ENCODE measurements at regions not wholly inside any gene's neighbourhood (a gene's known extent, or its start where the extent isn't known, plus 50 kb on each side); places are given as distances from the start of the nearest gene placed in this dataset.
"Not testable (repeated sequence)": the region's sequence is repeated elsewhere in the genome, so short reads cannot be mapped to it uniquely, and the experiment has no call there.

DNA sequence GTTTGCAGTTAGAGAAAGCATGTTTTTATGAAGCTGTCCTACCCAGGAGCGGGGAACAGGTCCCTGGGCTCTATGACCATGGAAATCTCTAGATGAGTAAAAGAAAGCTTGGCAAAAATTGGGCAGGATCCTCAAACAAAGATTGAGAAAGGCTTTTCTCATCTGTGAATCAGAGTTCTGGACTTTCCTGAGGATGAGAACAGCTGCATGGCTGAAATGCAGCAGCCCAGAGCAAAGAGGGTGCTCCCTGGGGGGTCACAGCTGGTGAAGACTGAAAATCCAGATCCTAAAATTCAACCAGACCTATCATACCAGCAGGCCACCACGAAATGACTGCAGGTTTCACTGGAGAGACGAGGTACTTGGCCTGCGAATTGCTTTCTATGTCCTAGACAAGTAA, 65.7 kb upstream of the APP start:
- Histone ChIP-seq H3K27ac (no peak overlapping the region), H3K79me2 (ENCODE audit: insufficient read depth) (no peaks in the 10 kb centered on the region), H3K36me3 (ENCODE audit: low read depth) (no peaks in the 10 kb centered on the region), H3K9ac (no peak overlapping the region), H3K4me1 (ENCODE audit: insufficient read depth) (no peaks in the 10 kb centered on the region), H3K4me3 (no peak overlapping the region), H3K27me3 (replicated peaks; ENCODE audit: insufficient read depth) (no peaks in the 10 kb centered on the region; the same call in 1 of the 2 replicates), H3K9me2 (ENCODE audit: insufficient read depth) (no peaks in the 10 kb centered on the region), H3K4me2 (ENCODE audit: unreplicated experiment) (no peak overlapping the region), H3F3A (ENCODE audit: insufficient read depth) (no peaks in the 10 kb centered on the region), H3K9me3 (ENCODE audit: low read depth) (no peaks in the 10 kb centered on the region), H4K20me1 (ENCODE audit: insufficient read depth) (no peaks in the 10 kb centered on the region), H2AFZ (no peak overlapping the region)
- in situ Hi-C loops (cut with MboI), result no loop called here
- TF ChIP-seq EZH2phosphoT487 (IDR thresholded peaks at IDR 0.05; ENCODE audit: insufficient read depth, low read depth) (no peak), EZH2 (IDR thresholded peaks at IDR 0.05; ENCODE audit: insufficient read depth, poor library complexity, severe bottlenecking) (no peak)
- 54 to 61% methylated on average over 4 of the region's 4 CpGs for WGBS, 2 experiments (ENCODE audit: low coverage in 1 of 2, low lambda C conversion rate in 2 of 2, missing lambda C conversion rate in 2 of 2)
- no peak for DNase-seq

DNA sequence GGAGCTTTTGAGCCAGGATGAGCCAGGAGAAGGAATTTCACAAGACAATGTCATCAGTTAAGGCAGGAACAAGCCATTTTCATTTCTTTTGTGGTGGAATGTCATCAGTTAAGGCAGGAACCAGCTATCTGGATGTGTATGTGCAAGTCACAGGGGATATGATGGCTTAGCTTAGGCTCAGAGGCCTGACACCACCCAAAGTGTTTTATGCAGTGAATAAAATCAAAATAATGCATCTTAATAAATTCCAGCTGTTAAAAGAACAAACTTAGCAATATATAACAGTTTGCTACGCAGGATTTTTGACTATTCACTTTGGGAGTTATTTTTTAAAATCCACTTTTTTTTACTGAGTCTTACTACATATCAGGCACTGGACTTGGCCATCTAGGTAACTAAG, 62.7 kb upstream of the APP start:
- H3K36me3 ChIP-seq (ENCODE audit: low read depth); H3K79me2 ChIP-seq (ENCODE audit: insufficient read depth); H3K4me2 ChIP-seq (ENCODE audit: unreplicated experiment); H3F3A ChIP-seq (ENCODE audit: insufficient read depth); DNase-seq; H3K27ac ChIP-seq; H2AFZ ChIP-seq; H3K27me3 ChIP-seq (replicated peaks; ENCODE audit: insufficient read depth); H4K20me1 ChIP-seq (ENCODE audit: insufficient read depth); H3K9me2 ChIP-seq (ENCODE audit: insufficient read depth); H3K4me1 ChIP-seq (ENCODE audit: insufficient read depth); in situ Hi-C loops (cut with MboI); H3K4me3 ChIP-seq; H3K9me3 ChIP-seq (ENCODE audit: low read depth); H3K9ac ChIP-seq: not testable (repeated sequence)
- WGBS, 2 experiments (ENCODE audit: low coverage in 1 of 2, low lambda C conversion rate in 2 of 2, missing lambda C conversion rate in 2 of 2), result 69 to 83% methylated on average over 1 of the region's 1 CpG

DNA sequence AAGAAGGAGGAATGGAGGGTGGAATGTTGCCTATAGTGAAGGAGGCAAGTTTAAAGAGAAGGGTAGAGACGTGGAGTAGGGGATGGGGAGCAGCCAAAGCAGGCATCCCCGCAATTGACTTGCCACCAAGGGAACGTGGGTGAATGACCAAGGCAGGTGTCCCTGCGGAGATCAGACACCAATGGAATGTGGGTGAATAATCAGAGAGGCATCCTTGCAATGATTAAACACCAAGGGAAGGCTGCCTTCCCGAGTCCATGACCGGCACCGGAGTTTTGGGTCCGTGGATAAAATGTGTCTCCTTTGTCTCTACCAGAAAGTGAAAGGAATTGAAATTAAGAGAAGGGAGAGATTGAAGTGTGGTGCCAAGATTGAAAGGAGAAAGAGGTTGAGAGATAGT, 61.9 kb upstream of the APP start:
- WGBS, 2 experiments (ENCODE audit: low coverage in 1 of 2, low lambda C conversion rate in 2 of 2, missing lambda C conversion rate in 2 of 2), result 78 to 83% methylated on average over 8 of the region's 8 CpGs

DNA sequence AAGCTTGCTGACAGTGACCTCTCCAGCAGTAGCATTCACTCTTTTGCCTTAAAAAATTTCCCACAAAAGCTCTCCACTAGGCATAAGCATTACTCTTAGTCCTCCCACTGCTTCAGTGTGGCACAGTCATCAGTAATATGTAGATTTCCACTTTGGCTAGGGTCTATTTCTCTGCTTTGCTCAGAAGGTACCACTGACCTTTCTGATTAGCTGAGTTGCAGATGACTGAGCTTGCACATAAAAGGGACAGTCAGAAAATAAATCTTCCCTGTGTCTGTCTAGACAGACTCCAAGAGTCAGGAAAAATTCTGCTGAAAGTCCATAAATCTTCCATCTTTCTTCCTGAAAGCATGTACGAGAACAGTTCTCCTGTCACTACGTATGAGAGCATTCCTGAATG, 56.6 kb upstream of the APP start:
- Histone ChIP-seq H3K4me3 (no peak overlapping the region), H3K79me2 (ENCODE audit: insufficient read depth) (no peaks in the 10 kb centered on the region), H3K9me3 (ENCODE audit: low read depth) (no peaks in the 10 kb centered on the region), H3K27ac (no peak overlapping the region), H3K9ac (no peak overlapping the region), H3K36me3 (ENCODE audit: low read depth) (no peaks in the 10 kb centered on the region), H3K27me3 (replicated peaks; ENCODE audit: insufficient read depth) (no peaks in the 10 kb centered on the region), H3F3A (ENCODE audit: insufficient read depth) (no peaks in the 10 kb centered on the region), H4K20me1 (ENCODE audit: insufficient read depth) (no peaks in the 10 kb centered on the region), H3K4me1 (ENCODE audit: insufficient read depth) (no peaks in the 10 kb centered on the region), H2AFZ (no peak overlapping the region), H3K4me2 (ENCODE audit: unreplicated experiment) (no peak overlapping the region), H3K9me2 (ENCODE audit: insufficient read depth) (no peaks in the 10 kb centered on the region)
- in situ Hi-C loops (cut with MboI), result no loop called here
- no peak for DNase-seq
- no peak for TF ChIP-seq EZH2 (IDR thresholded peaks at IDR 0.05; ENCODE audit: insufficient read depth, poor library complexity, severe bottlenecking)
- no peak for TF ChIP-seq EZH2phosphoT487 (IDR thresholded peaks at IDR 0.05; ENCODE audit: insufficient read depth, low read depth)
- WGBS, 2 experiments (ENCODE audit: low coverage in 1 of 2, low lambda C conversion rate in 2 of 2, missing lambda C conversion rate in 2 of 2), result 41 to 42% methylated on average over 2 of the region's 2 CpGs

More for the DNA sequence above, 61.9 kb upstream of the APP start:
- in situ Hi-C loops (cut with MboI); H4K20me1 ChIP-seq (ENCODE audit: insufficient read depth); H3K4me2 ChIP-seq (ENCODE audit: unreplicated experiment); H3K4me3 ChIP-seq; H3K9me3 ChIP-seq (ENCODE audit: low read depth); H3K9ac ChIP-seq; H3K79me2 ChIP-seq (ENCODE audit: insufficient read depth); H3K36me3 ChIP-seq (ENCODE audit: low read depth); H3K9me2 ChIP-seq (ENCODE audit: insufficient read depth); H3K27ac ChIP-seq; H2AFZ ChIP-seq; H3F3A ChIP-seq (ENCODE audit: insufficient read depth); H3K4me1 ChIP-seq (ENCODE audit: insufficient read depth); H3K27me3 ChIP-seq (replicated peaks; ENCODE audit: insufficient read depth); DNase-seq: not testable (repeated sequence)

DNA sequence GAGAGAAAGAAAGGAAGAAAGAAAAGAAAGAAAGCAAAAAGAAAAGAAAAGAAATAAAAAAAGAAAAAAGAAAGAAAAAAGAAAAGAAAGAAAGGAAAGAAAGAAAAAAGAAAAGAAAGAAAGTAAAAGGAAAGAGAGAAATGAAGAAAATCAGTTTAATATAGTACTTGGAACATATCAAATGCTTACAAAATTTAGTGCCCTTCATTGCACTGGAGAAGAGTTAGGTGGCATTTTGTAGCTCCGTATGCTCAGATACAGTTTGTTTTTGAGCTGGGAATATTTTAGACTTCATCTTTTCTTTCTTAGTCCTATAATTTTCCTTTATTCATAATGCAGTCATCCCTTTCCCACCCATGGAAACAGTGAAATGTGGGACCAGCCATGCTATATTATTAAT, 56.2 kb upstream of the APP start:
- no peak for DNase-seq
- Histone ChIP-seq H3K79me2 (ENCODE audit: insufficient read depth) (no peaks in the 10 kb centered on the region), H3K4me2 (ENCODE audit: unreplicated experiment) (no peak overlapping the region), H3K9me3 (ENCODE audit: low read depth) (no peaks in the 10 kb centered on the region), H2AFZ (no peak overlapping the region), H3K9ac (no peak overlapping the region), H3K36me3 (ENCODE audit: low read depth) (no peaks in the 10 kb centered on the region), H3K27ac (no peak overlapping the region), H3K27me3 (replicated peaks; ENCODE audit: insufficient read depth) (no peaks in the 10 kb centered on the region), H3F3A (ENCODE audit: insufficient read depth) (no peaks in the 10 kb centered on the region), H3K4me1 (ENCODE audit: insufficient read depth) (no peaks in the 10 kb centered on the region), H4K20me1 (ENCODE audit: insufficient read depth) (no peaks in the 10 kb centered on the region), H3K4me3 (no peak overlapping the region), H3K9me2 (ENCODE audit: insufficient read depth) (no peaks in the 10 kb centered on the region)
- 79 to 100% methylated on average over 1 of the region's 1 CpG for WGBS, 2 experiments (ENCODE audit: low coverage in 1 of 2, low lambda C conversion rate in 2 of 2, missing lambda C conversion rate in 2 of 2)
- in situ Hi-C loops (cut with MboI), result no loop called here
- TF ChIP-seq EZH2phosphoT487 (IDR thresholded peaks at IDR 0.05; ENCODE audit: insufficient read depth, low read depth) (no peak), EZH2 (IDR thresholded peaks at IDR 0.05; ENCODE audit: insufficient read depth, poor library complexity, severe bottlenecking) (no peak)
